T-cell (primary cell): ENCODE measurements at regions not wholly inside any gene's neighbourhood (a gene's known extent, or its start where the extent isn't known, plus 50 kb on each side); places are given as distances from the start of the nearest gene placed in this dataset.

ENCODE experiments used
- ATAC-seq, 4 experiments: fragments of 200-7000 bp in 3 of 4; fragments of 150-1000 bp in 1 of 4; cut with Tn5 transposase; replicated peaks in 1 of 4; 1 replicate in 3 of 4; 2 replicates in 1 of 4; pipeline ENCODE4 v1.10.0; 2021; ENCODE audit warnings: moderate library complexity in 3 of 4, mild to moderate bottlenecking in 2 of 4, moderate number of reproducible peaks in 1 of 4
- CTCF ChIA-PET, 2 donors: fragments of 300-600 bp; sonication (Branson Sonifier 250); formaldehyde crosslinking; loops; one replicate each; lab custom pipeline; 2022; ENCODE audit warnings: antibody characterized with exemption in 2 of 2; lab: Charles Lee
- POLR2A ChIA-PET, 2 donors: fragments of 300-600 bp; sonication (Branson Sonifier 250); formaldehyde crosslinking; loops; one replicate each; lab custom pipeline; 2022; ENCODE audit warnings: antibody characterized with exemption in 2 of 2; lab: Charles Lee
- DNase-seq, 35 experiments: peaks; one replicate each; pipeline versions ENCODE4 v3.0.0 to v3.0.0-alpha.2; 2013 to 2023
- H3K27ac ChIP-seq: one replicate; pipeline ENCODE4 v1.5.1; 2013; ENCODE audit warnings: low read length
- H3K27me3 ChIP-seq, 2 experiments: replicated peaks in 1 of 2; 1 replicate in 1 of 2; 2 replicates in 1 of 2; pipeline versions ENCODE4 v1.6.1 to v1.7.0; 2013; ENCODE audit warnings: low read length in 1 of 2, mixed read lengths in 1 of 2; ENCODE audit not compliant: control insufficient read depth in 2 of 2, insufficient read depth in 2 of 2; ENCODE audit errors: extremely low read depth in 1 of 2
- H3K36me3 ChIP-seq, 2 donors: 1 replicate in 1 of 2; 2 replicates in 1 of 2; pipeline versions ENCODE4 v1.6.1 to v1.7.0; 2013; ENCODE audit warnings: low read length in 1 of 2; ENCODE audit not compliant: control insufficient read depth in 2 of 2, insufficient read depth in 1 of 2; ENCODE audit errors: extremely low read depth in 1 of 2
- H3K4me1 ChIP-seq, 2 experiments: 1 replicate in 1 of 2; 2 replicates in 1 of 2; pipeline versions ENCODE4 v1.6.1 to v1.7.0; 2013; ENCODE audit warnings: low read length in 2 of 2, mixed read lengths in 1 of 2; ENCODE audit not compliant: insufficient read depth in 2 of 2, control insufficient read depth in 1 of 2; ENCODE audit errors: extremely low read depth in 1 of 2
- H3K4me3 ChIP-seq, 2 donors: 1 replicate in 1 of 2; 2 replicates in 1 of 2; pipeline versions ENCODE4 v1.5.1 to v1.7.0; 2013; ENCODE audit warnings: mild to moderate bottlenecking in 2 of 2, low read length in 1 of 2, moderate library complexity in 1 of 2; ENCODE audit not compliant: control insufficient read depth in 1 of 2; ENCODE audit errors: extremely low read depth in 1 of 2
- H3K9me3 ChIP-seq: 2 replicates; pipeline ENCODE4 v1.7.0; 2013
- H3K27ac Mint-ChIP-seq, 2 donors: one replicate each; pipeline ENCODE4 v1.8.0; 2020 to 2021; ENCODE audit warnings: mild to moderate bottlenecking in 2 of 2, mixed read lengths in 2 of 2
- H3K27me3 Mint-ChIP-seq, 2 donors: one replicate each; pipeline ENCODE4 v1.8.0; 2021 to 2022; ENCODE audit warnings: mixed read lengths in 2 of 2
- H3K36me3 Mint-ChIP-seq: one replicate; pipeline ENCODE4 v1.8.0; 2021; ENCODE audit warnings: mixed read lengths
- H3K4me1 Mint-ChIP-seq, 3 donors: one replicate each; pipeline ENCODE4 v1.8.0; 2020 to 2022; ENCODE audit warnings: mixed read lengths in 3 of 3, mild to moderate bottlenecking in 1 of 3
- H3K4me3 Mint-ChIP-seq, 3 donors: one replicate each; pipeline ENCODE4 v1.8.0; 2020 to 2022; ENCODE audit warnings: mild to moderate bottlenecking in 3 of 3, mixed read lengths in 3 of 3, moderate library complexity in 3 of 3
- H3K9me3 Mint-ChIP-seq, 3 donors: one replicate each; pipeline ENCODE4 v1.8.0; 2020 to 2022; ENCODE audit warnings: mixed read lengths in 3 of 3
- WGBS: methylation state at CpG from one replicate; pipeline ENCODE4 v1.1.5; 2013; ENCODE audit warnings: missing lambda C conversion rate; ENCODE audit not compliant: insufficient coverage; 5-methylcytosine and 5-hydroxymethylcytosine counted together

DNA sequence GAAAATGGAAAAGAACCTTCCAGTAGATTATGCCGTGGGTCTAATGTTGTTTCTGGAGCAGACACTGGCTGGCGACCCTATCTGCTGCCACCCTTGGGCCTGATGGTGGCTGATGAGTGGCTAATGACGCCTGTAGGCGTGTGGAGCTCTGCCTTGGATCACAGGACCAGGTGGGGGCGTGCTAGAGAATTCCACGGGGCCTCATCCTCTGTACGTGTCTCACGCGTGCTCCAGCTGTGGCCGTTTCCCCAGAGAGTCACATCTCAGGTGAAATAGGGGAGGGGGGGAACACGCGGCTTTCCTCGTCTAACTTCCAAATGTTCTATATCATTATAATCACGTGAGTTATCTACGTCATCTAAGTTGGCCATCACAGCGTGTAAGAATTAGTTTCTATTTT lies 160.9 kb upstream of the SMIM21 start:
- H3K36me3 Mint-ChIP-seq = no peaks in the 10 kb centered on the region
- H3K4me3 ChIP-seq = no peak overlapping the region
- no peaks in the 10 kb centered on the region for H3K36me3 ChIP-seq
- H3K27me3 Mint-ChIP-seq = peaks cover 4 to 5% of the 10 kb centered on the region in 2 donors
- POLR2A ChIA-PET = no interaction called here
- peaks cover 0 to 5% of the 10 kb centered on the region in 2 experiments for H3K27me3 ChIP-seq
- H3K9me3 ChIP-seq = peaks cover 2% of the 10 kb centered on the region
- H3K27ac ChIP-seq = no peak overlapping the region
- H3K4me3 Mint-ChIP-seq = no peak overlapping the region
- CTCF ChIA-PET = interaction anchor here in 1 of 2 donors (0.6 kb wide), 1 partner anchor 20 kb away, joined by 3 read pairs; no protein-coding TSS in a partner anchor
- no peak for ATAC-seq
- no peak overlapping the region for H3K27ac Mint-ChIP-seq
- no peaks in the 10 kb centered on the region for H3K4me1 Mint-ChIP-seq
- no peaks in the 10 kb centered on the region for H3K4me1 ChIP-seq
- 67% methylated on average over 4 of the region's 16 CpGs for WGBS
- peaks cover 10 to 26% (median 24%) of the 10 kb centered on the region in 3 donors for H3K9me3 Mint-ChIP-seq
- no peak for DNase-seq

DNA sequence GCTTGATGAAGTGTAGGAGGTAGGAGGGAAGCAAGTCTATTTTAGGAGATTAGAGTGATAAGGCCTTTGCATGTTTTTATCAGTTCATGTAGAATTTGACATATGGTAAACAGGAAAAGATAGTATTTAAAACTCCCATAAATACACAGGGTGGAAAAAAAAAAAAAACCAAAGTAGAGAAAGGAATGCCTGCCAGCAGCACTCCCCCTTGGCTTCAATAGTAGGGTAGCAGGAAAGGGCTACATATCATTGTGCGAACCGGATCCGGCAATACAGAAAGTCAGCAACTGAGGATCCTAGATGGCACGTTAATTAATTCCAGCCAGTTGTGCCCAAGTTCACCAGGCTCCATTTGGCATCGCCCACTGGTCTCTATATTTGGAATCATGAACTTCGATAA lies 159.6 kb upstream of the SMIM21 start:
- H3K9me3 ChIP-seq = no peaks in the 10 kb centered on the region
- ChIA-PET POLR2A (no interaction called here), CTCF (no interaction called here)
- Mint-ChIP-seq H3K9me3 (peaks cover 3 to 13% (median 13%) of the 10 kb centered on the region in 3 donors), H3K4me3 (no peak overlapping the region), H3K27me3 (peaks cover 4 to 5% of the 10 kb centered on the region in 2 donors), H3K36me3 (no peaks in the 10 kb centered on the region), H3K27ac (no peak overlapping the region), H3K4me1 (no peaks in the 10 kb centered on the region)
- WGBS = 89% methylated on average over 4 of the region's 6 CpGs
- ATAC-seq (no peak), DNase-seq (no peak)
- H3K27me3 ChIP-seq = peaks cover 0 to 5% of the 10 kb centered on the region in 2 experiments
- no peaks in the 10 kb centered on the region for H3K36me3 ChIP-seq
- no peak overlapping the region for H3K27ac ChIP-seq
- H3K4me1 ChIP-seq = no peaks in the 10 kb centered on the region
- H3K4me3 ChIP-seq = no peak overlapping the region

DNA sequence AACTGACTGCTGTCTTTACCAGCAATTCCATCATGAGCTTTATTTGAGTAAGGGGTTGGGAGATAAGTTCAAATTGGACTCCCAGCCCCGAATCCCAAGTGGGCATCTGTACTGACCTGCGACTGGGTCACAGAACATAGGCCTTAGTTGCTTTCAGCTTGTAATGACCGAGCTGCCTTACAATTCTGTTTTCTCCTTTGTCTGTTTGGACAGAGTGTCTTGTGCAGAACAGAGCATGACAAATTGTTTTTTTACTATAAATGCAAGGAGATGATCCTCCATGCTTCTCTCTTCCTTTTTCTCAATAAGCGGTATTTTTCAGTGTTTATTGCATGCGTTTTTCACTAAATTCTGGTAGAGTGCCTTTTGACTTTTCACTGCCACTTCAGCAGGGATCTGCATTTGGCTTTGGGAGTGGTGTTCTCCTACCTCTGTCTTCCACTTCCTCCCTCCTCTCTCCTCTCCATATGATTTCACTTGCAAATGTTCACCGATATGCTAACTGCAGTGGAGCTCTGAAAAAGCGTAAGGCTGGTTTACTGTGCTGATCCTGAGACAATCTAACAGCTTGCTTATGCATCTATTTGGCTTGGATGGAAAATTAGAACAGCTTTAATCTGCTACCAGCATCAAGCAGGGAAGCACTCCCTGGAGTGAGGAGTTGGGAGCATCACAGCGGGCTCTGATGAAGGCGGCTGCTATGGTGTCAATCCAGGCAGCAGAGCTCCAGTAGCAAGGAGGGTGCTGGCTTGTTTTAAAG lies 158.8 kb upstream of the SMIM21 start:
- WGBS = 92% methylated on average over 5 of the region's 9 CpGs
- Mint-ChIP-seq H3K27ac (no peak overlapping the region), H3K4me1 (no peaks in the 10 kb centered on the region), H3K27me3 (peaks cover 4 to 8% of the 10 kb centered on the region in 2 donors), H3K4me3 (no peak overlapping the region), H3K36me3 (no peaks in the 10 kb centered on the region), H3K9me3 (peaks cover 3 to 5% (median 5%) of the 10 kb centered on the region in 3 donors)
- DNase-seq (no peak), ATAC-seq (no peak)
- Histone ChIP-seq H3K27ac (no peak overlapping the region), H3K27me3 (peaks cover 0 to 5% of the 10 kb centered on the region in 2 experiments), H3K4me1 (no peaks in the 10 kb centered on the region), H3K9me3 (no peaks in the 10 kb centered on the region), H3K36me3 (no peaks in the 10 kb centered on the region), H3K4me3 (no peak overlapping the region)
- ChIA-PET POLR2A (no interaction called here), CTCF (no interaction called here)

DNA sequence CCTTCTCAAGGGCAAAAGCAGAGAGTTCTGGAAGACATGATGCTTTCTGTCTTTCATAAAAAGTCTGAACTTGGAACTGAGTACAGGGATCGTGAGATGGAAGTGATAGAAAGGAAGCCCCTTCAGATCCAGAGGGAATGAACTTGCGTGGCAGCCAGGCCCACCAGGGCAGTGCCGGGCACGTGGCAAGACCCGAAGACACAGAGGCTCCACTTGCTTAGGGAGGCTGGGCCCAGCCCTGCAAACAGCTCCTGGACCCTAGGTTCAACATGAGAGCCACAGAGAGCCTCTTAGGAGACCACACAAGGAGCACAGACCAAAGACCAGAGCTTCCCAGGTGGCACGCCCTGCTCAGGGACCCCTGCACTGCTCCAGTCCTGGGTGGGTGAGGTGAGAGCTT lies 155.4 kb upstream of the SMIM21 start:
- POLR2A ChIA-PET = no interaction called here
- H3K36me3 Mint-ChIP-seq = no peaks in the 10 kb centered on the region
- no peak overlapping the region for H3K27ac Mint-ChIP-seq

DNA sequence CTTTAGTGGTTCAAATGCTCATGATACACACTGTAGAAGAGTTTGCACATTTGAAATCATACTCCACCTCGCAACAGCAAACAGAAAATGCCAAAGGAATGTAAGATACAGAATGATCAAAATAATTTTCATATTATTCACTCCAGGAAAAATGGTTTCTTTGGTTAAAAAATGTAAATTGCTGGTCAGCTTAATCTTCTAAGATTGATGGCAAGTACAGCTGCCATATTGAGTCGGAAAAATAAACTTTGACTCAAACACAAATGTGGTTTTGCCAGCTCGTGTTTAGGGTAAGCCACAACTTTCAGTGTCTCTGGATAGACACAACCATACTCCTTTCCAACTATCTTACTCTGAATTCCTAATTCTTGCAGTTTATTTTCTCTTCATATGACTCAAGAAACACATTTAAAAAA lies 154.9 kb upstream of the SMIM21 start:
- Histone ChIP-seq H3K4me3 (no peak overlapping the region), H3K9me3 (no peaks in the 10 kb centered on the region), H3K27me3 (peaks cover 0 to 6% of the 10 kb centered on the region in 2 experiments), H3K36me3 (no peaks in the 10 kb centered on the region), H3K4me1 (no peaks in the 10 kb centered on the region), H3K27ac (no peak overlapping the region)
- ChIA-PET POLR2A (no interaction called here), CTCF (no interaction called here)
- Mint-ChIP-seq H3K9me3 (no peaks in the 10 kb centered on the region), H3K27ac (no peak overlapping the region), H3K36me3 (no peaks in the 10 kb centered on the region), H3K27me3 (peaks cover 4 to 8% of the 10 kb centered on the region in 2 donors), H3K4me1 (no peaks in the 10 kb centered on the region), H3K4me3 (no peak overlapping the region)
- DNase-seq (no peak), ATAC-seq (no peak)
- WGBS = 67% methylated on average over 1 of the region's 3 CpGs

More for the DNA sequence above, 155.4 kb upstream of the SMIM21 start:
- peaks cover 0 to 5% of the 10 kb centered on the region in 2 experiments for H3K27me3 ChIP-seq
- no peaks in the 10 kb centered on the region for H3K36me3 ChIP-seq
- CTCF ChIA-PET = no interaction called here
- H3K27ac ChIP-seq = no peak overlapping the region
- Mint-ChIP-seq H3K4me3 (no peak overlapping the region), H3K27me3 (peaks cover 4 to 8% of the 10 kb centered on the region in 2 donors), H3K9me3 (no peaks in the 10 kb centered on the region), H3K4me1 (no peaks in the 10 kb centered on the region)
- no peaks in the 10 kb centered on the region for H3K9me3 ChIP-seq
- H3K4me3 ChIP-seq = no peak overlapping the region
- DNase-seq = no peak
- WGBS = 56% methylated on average over 3 of the region's 6 CpGs
- no peak for ATAC-seq
- no peaks in the 10 kb centered on the region for H3K4me1 ChIP-seq

DNA sequence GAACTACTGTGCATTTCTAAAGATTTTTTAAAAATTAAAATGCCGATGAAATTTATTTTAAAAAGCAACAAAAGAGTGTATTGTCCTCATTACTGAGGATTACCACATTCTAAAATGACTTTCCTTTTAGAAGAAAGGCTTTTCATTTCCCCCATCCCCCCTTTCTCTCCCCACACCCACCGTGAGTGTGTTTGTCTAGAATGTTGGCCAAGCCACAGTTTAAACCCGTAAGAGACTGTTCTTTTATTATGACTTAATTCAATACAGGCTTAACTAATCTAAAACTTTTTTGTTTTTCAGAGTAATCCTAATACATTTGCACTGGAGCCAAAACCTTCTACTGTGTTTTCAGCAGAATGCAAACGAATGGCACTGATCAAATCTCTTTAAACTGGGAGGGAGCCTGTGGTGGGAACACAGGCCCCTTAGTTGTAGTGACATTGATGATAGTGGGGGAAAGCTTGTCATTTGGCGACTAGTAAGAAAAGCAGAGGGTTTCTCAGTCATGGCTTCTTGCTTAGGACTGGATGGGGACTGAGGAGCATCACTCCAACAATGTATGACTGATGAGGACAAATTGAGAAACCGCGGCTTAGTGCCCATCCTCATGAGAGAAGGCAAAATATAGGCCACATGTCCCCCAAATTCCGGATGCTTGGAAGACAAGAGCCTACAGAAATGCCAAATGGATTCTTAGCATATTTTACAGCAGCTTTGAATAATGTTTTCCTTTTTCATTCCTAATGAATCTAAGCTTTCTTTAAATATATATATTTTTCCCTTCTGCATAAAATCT lies 154.0 kb upstream of the SMIM21 start:
- Histone ChIP-seq H3K27me3 (peaks cover 0 to 6% of the 10 kb centered on the region in 2 experiments), H3K27ac (no peak overlapping the region), H3K4me1 (no peaks in the 10 kb centered on the region), H3K9me3 (no peaks in the 10 kb centered on the region), H3K36me3 (no peaks in the 10 kb centered on the region), H3K4me3 (no peak overlapping the region)
- Mint-ChIP-seq H3K4me1 (no peaks in the 10 kb centered on the region), H3K36me3 (no peaks in the 10 kb centered on the region), H3K9me3 (no peaks in the 10 kb centered on the region), H3K27ac (no peak overlapping the region), H3K27me3 (peaks cover 4 to 8% of the 10 kb centered on the region in 2 donors), H3K4me3 (no peak overlapping the region)
- CTCF ChIA-PET = no interaction called here
- no peak for DNase-seq
- no peak for ATAC-seq
- WGBS = 70% methylated on average over 4 of the region's 8 CpGs
- POLR2A ChIA-PET = no interaction called here
